ENCODE measurements at regions not wholly inside any gene's neighbourhood (a gene's known extent, or its start where the extent isn't known, plus 50 kb on each side); places are given as distances from the start of the nearest gene placed in this dataset.

DNA sequence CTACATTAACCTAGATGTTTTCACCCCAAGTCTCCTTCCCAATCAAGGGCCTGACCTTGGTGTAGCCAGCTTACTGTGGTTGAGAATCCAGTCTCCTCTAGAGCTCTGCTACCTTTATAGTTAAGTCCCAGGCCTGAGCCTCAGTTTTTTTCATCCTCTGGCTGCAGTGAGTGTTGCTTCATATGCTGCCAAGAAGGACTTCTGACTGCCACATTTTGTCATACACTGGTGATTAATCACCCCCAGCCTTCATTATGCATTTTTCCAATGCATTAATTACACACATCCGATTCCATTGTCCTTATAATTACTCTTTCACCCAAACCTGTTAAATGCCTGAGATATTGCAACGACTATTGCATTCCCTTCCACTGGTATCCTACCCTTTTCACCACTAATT is 66.3 kb upstream of the FGGY start:
- no peaks in the 10 kb centered on the region for H3K27me3 ChIP-seq (ENCODE audit: insufficient read depth, low read depth, low read length)
- no peaks in the 10 kb centered on the region for H3K9me2 ChIP-seq (ENCODE audit: insufficient read depth, low read length)
- H3K36me3 ChIP-seq (ENCODE audit: insufficient read depth, low read length) = no peaks in the 10 kb centered on the region
- H3K4me2 ChIP-seq (ENCODE audit: low read length) = no peak overlapping the region
- no peaks in the 10 kb centered on the region for H4K20me1 ChIP-seq (ENCODE audit: insufficient read depth)
- no peaks in the 10 kb centered on the region for H3F3A ChIP-seq (ENCODE audit: insufficient read depth, low read length, poor library complexity, severe bottlenecking)
- no peaks in the 10 kb centered on the region for H3K9me3 ChIP-seq (ENCODE audit: low read length)
- no peak overlapping the region for H3K9ac ChIP-seq (ENCODE audit: low read length)
- no peak overlapping the region for H3K27ac ChIP-seq (ENCODE audit: low read length)
- TF ChIP-seq MXI1 (conservative IDR thresholded peaks at IDR 0.05; ENCODE audit: poor library complexity, severe bottlenecking) (no peak), SMC3 (conservative IDR thresholded peaks at IDR 0.05; ENCODE audit: poor library complexity) (no peak), REST (IDR thresholded peaks at IDR 0.05; ENCODE audit: borderline replicate concordance) (no peak), EZH2 (IDR thresholded peaks at IDR 0.05; ENCODE audit: borderline replicate concordance, insufficient read depth, low read length, poor library complexity, severe bottlenecking) (no peak), EP300 (conservative IDR thresholded peaks at IDR 0.05; ENCODE audit: poor library complexity, severe bottlenecking) (no peak), POLR2AphosphoS5 (IDR thresholded peaks at IDR 0.05) (no peak), TAF1 (IDR thresholded peaks at IDR 0.05; ENCODE audit: low read depth) (no peak), RAD21 (conservative IDR thresholded peaks at IDR 0.05) (no peak)
- TF ChIP-seq, protein P1, sequence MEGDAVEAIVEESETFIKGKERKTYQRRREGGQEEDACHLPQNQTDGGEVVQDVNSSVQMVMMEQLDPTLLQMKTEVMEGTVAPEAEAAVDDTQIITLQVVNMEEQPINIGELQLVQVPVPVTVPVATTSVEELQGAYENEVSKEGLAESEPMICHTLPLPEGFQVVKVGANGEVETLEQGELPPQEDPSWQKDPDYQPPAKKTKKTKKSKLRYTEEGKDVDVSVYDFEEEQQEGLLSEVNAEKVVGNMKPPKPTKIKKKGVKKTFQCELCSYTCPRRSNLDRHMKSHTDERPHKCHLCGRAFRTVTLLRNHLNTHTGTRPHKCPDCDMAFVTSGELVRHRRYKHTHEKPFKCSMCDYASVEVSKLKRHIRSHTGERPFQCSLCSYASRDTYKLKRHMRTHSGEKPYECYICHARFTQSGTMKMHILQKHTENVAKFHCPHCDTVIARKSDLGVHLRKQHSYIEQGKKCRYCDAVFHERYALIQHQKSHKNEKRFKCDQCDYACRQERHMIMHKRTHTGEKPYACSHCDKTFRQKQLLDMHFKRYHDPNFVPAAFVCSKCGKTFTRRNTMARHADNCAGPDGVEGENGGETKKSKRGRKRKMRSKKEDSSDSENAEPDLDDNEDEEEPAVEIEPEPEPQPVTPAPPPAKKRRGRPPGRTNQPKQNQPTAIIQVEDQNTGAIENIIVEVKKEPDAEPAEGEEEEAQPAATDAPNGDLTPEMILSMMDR (IDR thresholded peaks at IDR 0.05; ENCODE audit: poor library complexity, severe bottlenecking) = no peak
- no peak overlapping the region for H3K4me3 ChIP-seq (ENCODE audit: low read length)
- no peaks in the 10 kb centered on the region for H3K79me2 ChIP-seq (replicated peaks; ENCODE audit: insufficient read depth, low read length)
- no peak overlapping the region for H2AFZ ChIP-seq (ENCODE audit: low read depth, low read length)

DNA sequence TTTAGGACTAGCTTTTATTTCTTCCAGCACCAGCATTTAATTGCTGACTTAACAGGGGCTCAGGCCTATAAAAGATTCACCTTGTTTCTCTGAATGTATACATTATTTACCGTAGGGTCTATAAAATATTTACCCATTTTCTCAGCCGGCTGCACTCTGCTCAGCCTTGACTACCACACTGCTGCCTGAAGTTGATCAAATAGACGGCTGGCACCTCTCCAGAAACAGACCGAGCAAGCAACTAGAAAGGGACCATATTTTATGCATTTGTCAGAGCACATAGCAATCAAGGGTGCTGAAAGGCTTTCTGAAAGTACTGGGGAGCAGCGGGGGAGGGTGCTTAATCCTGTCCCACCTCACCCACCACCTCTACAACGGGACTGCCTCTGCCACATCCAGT is 64.7 kb upstream of the FGGY start:
- Histone ChIP-seq H3K4me2 (ENCODE audit: low read length) (no peak overlapping the region), H3K9me3 (ENCODE audit: low read length) (no peaks in the 10 kb centered on the region), H3K27ac (ENCODE audit: low read length) (no peak overlapping the region), H3F3A (ENCODE audit: insufficient read depth, low read length, poor library complexity, severe bottlenecking) (no peaks in the 10 kb centered on the region), H3K79me2 (replicated peaks; ENCODE audit: insufficient read depth, low read length) (no peaks in the 10 kb centered on the region), H3K9me2 (ENCODE audit: insufficient read depth, low read length) (no peaks in the 10 kb centered on the region), H3K27me3 (ENCODE audit: insufficient read depth, low read depth, low read length) (no peaks in the 10 kb centered on the region), H3K4me3 (ENCODE audit: low read length) (no peak overlapping the region), H3K36me3 (ENCODE audit: insufficient read depth, low read length) (no peaks in the 10 kb centered on the region), H2AFZ (ENCODE audit: low read depth, low read length) (no peak overlapping the region), H3K9ac (ENCODE audit: low read length) (no peak overlapping the region), H4K20me1 (ENCODE audit: insufficient read depth) (no peaks in the 10 kb centered on the region)
- no peak for TF ChIP-seq EZH2 (IDR thresholded peaks at IDR 0.05; ENCODE audit: borderline replicate concordance, insufficient read depth, low read length, poor library complexity, severe bottlenecking)
- TF ChIP-seq MXI1 (conservative IDR thresholded peaks at IDR 0.05; ENCODE audit: poor library complexity, severe bottlenecking) = no peak
- no peak for TF ChIP-seq TAF1 (IDR thresholded peaks at IDR 0.05; ENCODE audit: low read depth)
- no peak for TF ChIP-seq REST (IDR thresholded peaks at IDR 0.05; ENCODE audit: borderline replicate concordance)
- no peak for TF ChIP-seq EP300 (conservative IDR thresholded peaks at IDR 0.05; ENCODE audit: poor library complexity, severe bottlenecking)
- TF ChIP-seq, protein P1 (IDR thresholded peaks at IDR 0.05; ENCODE audit: poor library complexity, severe bottlenecking) = no peak
- TF ChIP-seq SMC3 (conservative IDR thresholded peaks at IDR 0.05; ENCODE audit: poor library complexity) = no peak
- no peak for TF ChIP-seq RAD21 (conservative IDR thresholded peaks at IDR 0.05)
- TF ChIP-seq POLR2AphosphoS5 (IDR thresholded peaks at IDR 0.05) = no peak
